ENCODE measurements at regions not wholly inside any gene's neighbourhood (a gene's known extent, or its start where the extent isn't known, plus 50 kb on each side); places are given as distances from the start of the nearest gene placed in this dataset.

- H3K4me3 Mint-ChIP-seq: no peak overlapping the region
- no peak overlapping the region for H3K18ac ChIP-seq (ENCODE audit: insufficient read length, low read depth, low read length)
- H4K91ac ChIP-seq (ENCODE audit: insufficient read length, low read depth, low read length): no peak overlapping the region
- no peak for TF ChIP-seq CTCF (conservative IDR thresholded peaks at IDR 0.05)
- H3K9ac ChIP-seq (ENCODE audit: extremely low read depth, insufficient read length, low read length): no peak overlapping the region
- H4K8ac ChIP-seq (replicated peaks; ENCODE audit: insufficient read length, low read depth, low read length): no peak overlapping the region
- H2BK5ac ChIP-seq (ENCODE audit: insufficient read length, low read length): no peak overlapping the region
- peaks cover 17 to 28% of the 10 kb centered on the region in 2 experiments; a peak in 3 of 4 replicates for H3K4me1 Mint-ChIP-seq
- no peaks in the 10 kb centered on the region for H3K79me1 ChIP-seq (ENCODE audit: insufficient read depth, low read depth, low read length, poor library complexity, severe bottlenecking)
- no peaks in the 10 kb centered on the region for H3K9me3 ChIP-seq (ENCODE audit: control insufficient read depth, low read depth, low read length)
- no peaks in the 10 kb centered on the region for H3K27me3 ChIP-seq (ENCODE audit: insufficient read depth, low read length)
- H2AFZ ChIP-seq (ENCODE audit: low read length): no peak overlapping the region
- H3K4ac ChIP-seq (ENCODE audit: low read depth, low read length): no peak overlapping the region
- WGBS (ENCODE audit: extremely low coverage, insufficient read length, low lambda C conversion rate): no CpG with 5 or more reads among the region's 16 CpGs
- H3K4me2 ChIP-seq (ENCODE audit: insufficient read depth, insufficient read length, low read length): no peak overlapping the region
- peaks cover 3% of the 10 kb centered on the region for H3K27me3 Mint-ChIP-seq (ENCODE audit: low read depth)
- no peak overlapping the region for H2AK5ac ChIP-seq (ENCODE audit: insufficient read length, low read length)
- no peaks in the 10 kb centered on the region for H3K23me2 ChIP-seq (ENCODE audit: insufficient read length, low read depth, low read length, poor library complexity, severe bottlenecking)
- H3K79me2 ChIP-seq (ENCODE audit: insufficient read depth, low read length): no peaks in the 10 kb centered on the region
- DNase-seq: no peak
- H4K20me1 ChIP-seq (ENCODE audit: control insufficient read depth, insufficient read depth, insufficient read length): no peaks in the 10 kb centered on the region
- no peaks in the 10 kb centered on the region for H3K4me1 ChIP-seq (ENCODE audit: insufficient read depth, low read length)
- no peak overlapping the region for H2BK120ac ChIP-seq (ENCODE audit: low read depth, low read length, poor library complexity, severe bottlenecking)
- no peak overlapping the region for H3K56ac ChIP-seq (ENCODE audit: insufficient read length, low read depth, low read length)
- no peak overlapping the region for H2BK15ac ChIP-seq (ENCODE audit: low read depth, low read length)
- H2BK20ac ChIP-seq (ENCODE audit: low read depth, low read length, poor library complexity, severe bottlenecking): no peak overlapping the region
- H3K27ac ChIP-seq (ENCODE audit: insufficient read length, low read depth, low read length): no peak overlapping the region
- no peak overlapping the region for H3T11ph ChIP-seq (ENCODE audit: low read length)
- no peak overlapping the region for H3K23ac ChIP-seq (ENCODE audit: insufficient read length, low read depth, low read length)
- no peak overlapping the region for H3K14ac ChIP-seq (ENCODE audit: insufficient read depth, low read length)
- peaks cover 0 to 3% of the 10 kb centered on the region in 2 experiments; a peak in 2 of 5 replicates for H3K9me3 Mint-ChIP-seq
- H3K36me3 Mint-ChIP-seq (ENCODE audit: insufficient read depth in 1 of 3, low read depth in 3 of 3): no peaks in the 10 kb centered on the region; a peak in 1 of 7 replicates
- no peak overlapping the region for H3K27ac Mint-ChIP-seq
- no peak overlapping the region for H2BK12ac ChIP-seq (ENCODE audit: insufficient read length, low read depth, low read length)
- no peak overlapping the region for H4K5ac ChIP-seq (ENCODE audit: insufficient read length, low read depth, low read length)
Observed at GRCh38 chr2:763766-764525, 86.7 kb upstream of the TMEM18 start.

Data from H9 (cell line).